ENCODE measurements at regions not wholly inside any gene's neighbourhood (a gene's known extent, or its start where the extent isn't known, plus 50 kb on each side); places are given as distances from the start of the nearest gene placed in this dataset.

GRCh38 chr1:193555662-193556441, 369.4 kb upstream of the B3GALT2 start:
- DNase-seq, result no peak

DNA sequence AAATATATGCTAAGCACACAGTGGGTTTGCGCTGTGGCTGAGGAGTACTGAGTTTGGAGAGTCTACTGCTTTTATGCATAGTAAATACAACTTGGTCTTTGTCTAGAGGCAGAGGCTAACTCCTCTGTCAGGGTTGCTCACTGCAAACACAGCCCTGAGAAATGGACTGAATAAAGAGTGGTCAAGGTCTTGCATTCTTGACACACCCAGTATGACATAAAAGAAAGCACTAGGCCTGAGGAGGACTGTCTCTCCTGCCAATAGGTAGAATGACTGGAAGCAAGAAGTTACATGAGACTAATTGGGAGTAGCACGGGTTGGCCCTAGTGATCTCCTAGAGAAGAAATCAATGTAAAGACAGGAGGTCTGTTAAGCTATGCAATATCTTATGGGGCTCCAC, 367.2 kb upstream of the B3GALT2 start:
- DNase-seq, result no peak

GRCh38 chr1:193552274-193552673, 365.9 kb upstream of the B3GALT2 start:
- no peak for DNase-seq

- DNase-seq, result no peak
Observed at GRCh38 chr1:193549081-193549480, 362.7 kb upstream of the B3GALT2 start.

DNA sequence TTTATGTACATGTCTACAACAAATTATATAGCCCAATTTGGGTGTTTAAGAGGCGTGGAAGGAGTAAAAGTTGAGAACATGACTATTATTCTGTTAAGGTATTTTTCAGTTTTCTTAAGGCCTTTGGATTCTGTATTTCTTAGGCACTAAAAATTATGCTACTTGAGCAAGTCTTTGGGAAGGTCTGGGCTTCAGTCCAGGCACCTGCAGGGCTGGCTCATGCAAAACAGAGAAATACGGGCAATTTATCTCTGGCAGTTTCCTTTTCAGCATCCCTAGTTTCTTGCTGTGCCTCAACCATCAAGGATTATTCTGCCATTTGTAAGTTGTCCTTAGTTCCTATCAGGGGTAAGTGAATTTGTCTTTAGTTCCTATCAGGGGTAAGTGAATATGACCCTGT, 358.8 kb upstream of the B3GALT2 start:
- no peak for DNase-seq

DNA sequence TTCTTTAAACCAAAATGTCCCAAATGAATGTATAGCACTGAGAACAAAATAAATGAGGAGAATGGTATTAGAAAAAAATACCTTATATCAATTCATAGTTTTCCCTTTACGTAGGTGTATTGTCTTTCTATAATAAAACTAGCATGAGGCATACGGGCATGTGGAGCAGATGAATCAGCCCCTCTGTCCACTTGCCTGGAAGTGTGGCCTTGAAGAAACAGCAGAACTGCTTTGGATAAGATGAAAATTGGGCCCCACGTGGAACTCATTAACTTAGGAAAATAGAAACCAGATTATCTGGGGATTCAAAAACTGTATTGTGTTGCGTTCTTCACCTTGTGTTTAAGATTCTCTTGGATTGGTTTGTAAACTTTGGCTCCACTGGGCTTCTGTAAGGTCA, 356.8 kb upstream of the B3GALT2 start:
- no peak for DNase-seq

- no peak for DNase-seq
Observed at GRCh38 chr1:193542690-193543089, 356.3 kb upstream of the B3GALT2 start.

DNA sequence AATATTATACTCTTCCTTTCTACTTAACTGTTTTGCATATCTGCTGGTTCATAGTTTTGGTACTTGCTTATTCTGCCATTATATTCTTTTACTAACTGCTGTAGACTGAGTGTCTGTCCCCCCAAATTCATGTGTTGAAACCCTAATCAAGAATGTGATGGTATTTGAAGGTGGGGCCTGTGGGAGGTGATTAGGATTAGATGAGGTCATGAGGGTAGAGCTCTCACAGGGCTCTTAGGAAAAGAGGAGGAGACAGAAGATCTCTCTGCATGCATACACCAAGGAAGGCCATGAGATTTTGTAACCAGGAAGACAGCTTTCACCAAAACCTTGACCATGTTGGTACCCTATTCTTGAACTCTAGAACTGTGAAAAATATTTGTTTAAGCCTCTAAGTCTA, 354.1 kb upstream of the B3GALT2 start:
- DNase-seq, result peak; percentile 15

DNA sequence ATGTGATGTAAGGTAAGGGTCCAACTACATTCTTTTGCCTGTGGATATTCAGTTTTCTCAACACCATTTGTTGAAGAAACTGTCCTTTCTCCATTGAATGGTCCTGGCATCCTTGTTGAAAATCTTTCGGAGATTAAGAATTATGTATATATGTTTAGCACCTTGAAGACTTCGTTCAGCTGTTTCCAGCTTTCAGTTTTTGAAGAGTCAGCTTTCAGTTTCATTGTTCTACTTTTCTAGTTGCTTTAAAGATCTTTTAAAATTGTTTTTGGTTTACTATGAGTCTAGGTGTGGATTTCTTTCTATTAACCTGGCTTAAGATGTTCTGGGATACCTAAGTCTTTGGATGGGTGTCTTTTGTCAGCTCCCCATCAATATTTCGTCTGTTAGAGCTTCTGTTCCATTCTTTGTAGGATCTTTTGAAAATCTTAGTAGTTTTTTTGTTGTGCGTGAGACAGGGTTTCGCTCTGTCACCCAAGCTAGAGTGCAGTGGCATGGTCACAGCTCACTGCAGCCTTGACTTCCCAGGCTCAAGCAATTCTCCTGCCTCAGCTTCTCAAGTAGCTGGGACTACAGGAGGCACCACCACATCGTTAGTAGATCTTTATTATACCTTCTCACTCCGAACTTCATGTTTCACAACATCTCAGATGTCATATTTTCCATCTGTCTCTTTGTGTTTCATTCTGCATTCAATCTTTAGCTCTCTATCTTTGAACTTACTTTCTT, 353.5 kb upstream of the B3GALT2 start:
- DNase-seq, result peak; percentile 32

- peak; percentile 72 for DNase-seq
Observed at GRCh38 chr1:193538680-193539079, 352.3 kb upstream of the B3GALT2 start.

GRCh38 chr1:193538003-193538354, 351.6 kb upstream of the B3GALT2 start:
- DNase-seq, result no peak

- DNase-seq, result peak; percentile 74
Observed at GRCh38 chr1:193537266-193538002, 351.0 kb upstream of the B3GALT2 start.

DNA sequence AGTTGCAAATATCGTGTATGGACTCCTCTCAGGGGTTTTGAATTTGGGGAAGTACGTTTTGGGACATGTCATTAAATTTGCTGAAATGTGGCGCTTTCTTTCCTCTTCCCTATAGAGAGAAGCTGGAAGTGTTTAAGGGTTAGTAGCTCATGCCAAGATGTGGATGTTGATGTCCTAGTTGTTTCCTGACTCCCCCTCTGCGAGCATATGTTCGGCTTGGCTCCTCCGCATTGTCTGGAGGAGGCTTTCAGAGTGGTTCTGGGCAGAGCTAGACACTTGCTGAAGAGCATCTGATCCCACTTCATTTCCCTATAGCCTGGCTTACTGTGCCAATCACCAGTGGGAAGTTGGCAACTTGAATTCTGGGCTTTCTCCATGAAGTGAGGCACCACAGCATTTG, 347.4 kb upstream of the B3GALT2 start:
- DNase-seq, result no peak

DNA sequence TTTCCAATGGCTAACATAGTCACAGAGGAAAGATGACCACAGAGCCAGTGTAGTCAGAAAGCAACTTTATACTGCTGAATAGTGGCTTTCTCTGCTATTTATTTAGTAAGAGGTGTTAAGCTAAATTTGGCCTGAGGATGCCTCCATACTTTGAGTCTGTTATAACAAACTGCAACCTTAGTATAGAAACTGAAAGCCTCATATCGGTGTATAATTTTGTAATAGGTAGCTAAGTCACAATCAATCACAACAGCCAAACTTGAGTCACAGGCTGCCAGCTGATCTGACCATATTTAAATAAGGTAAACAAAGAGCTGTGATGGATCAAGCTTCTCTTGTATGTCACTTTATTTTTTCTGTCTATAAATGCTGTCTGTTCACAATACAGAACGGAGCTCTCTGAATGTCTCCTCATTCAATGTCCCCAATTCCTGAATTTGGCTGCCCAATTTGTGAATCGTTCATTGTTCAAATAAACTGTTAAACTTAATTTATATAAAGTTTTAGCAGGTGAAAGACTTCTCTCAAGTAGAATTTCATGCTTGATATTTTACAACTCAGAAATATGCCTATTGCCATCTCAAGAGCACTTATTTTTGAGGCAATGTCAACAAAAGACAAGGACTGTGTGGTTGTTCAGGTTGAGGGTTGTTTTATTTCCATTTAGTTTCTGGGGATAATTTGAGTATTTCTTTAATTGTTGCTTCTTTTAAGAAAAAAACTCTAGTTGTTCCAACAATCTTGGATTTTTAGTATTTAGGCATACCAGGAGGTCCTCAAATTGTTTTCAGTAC, 339.7 kb upstream of the B3GALT2 start:
- DNase-seq, result no peak

- DNase-seq, result no peak
Observed at GRCh38 chr1:193525411-193525810, 339.0 kb upstream of the B3GALT2 start.

DNA sequence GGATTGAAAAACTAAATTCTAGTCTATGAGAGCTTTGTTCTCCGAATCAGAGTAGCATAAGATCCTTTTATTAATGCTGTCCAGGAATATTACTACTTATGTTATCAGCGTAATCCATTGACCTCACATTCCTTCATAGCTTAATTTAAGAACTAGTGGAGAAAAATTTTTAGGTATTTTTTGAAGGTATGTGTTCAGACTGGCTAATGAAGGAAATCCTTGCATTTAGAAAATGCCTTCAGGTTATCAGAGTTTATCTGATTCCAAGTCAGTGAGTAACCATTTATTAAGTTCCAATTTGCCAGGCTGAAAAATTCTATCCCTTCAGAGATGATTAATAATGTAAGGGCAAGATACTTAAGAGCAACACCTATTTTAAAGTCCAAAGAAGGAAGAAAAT, 338.2 kb upstream of the B3GALT2 start:
- DNase-seq, result no peak

DNA sequence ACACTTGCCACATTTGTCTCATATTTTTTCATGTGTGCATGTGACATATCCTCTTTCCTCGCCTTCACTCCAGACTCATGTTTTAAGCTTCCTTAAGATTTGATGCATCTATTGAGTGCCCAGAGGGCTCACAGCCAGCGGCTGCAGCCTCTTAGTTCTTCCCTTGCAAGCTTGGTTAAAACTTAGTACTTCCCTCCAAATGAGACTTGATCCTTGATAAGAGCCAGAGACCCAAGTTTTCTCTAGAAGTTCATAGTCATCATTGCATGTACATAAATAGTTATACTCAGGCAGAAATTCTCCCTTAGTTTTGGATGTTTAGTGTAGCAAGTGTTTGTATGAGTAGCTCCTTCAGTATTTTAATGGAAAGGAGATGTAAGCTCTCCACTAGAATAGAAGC, 337.6 kb upstream of the B3GALT2 start:
- no peak for DNase-seq

DNA sequence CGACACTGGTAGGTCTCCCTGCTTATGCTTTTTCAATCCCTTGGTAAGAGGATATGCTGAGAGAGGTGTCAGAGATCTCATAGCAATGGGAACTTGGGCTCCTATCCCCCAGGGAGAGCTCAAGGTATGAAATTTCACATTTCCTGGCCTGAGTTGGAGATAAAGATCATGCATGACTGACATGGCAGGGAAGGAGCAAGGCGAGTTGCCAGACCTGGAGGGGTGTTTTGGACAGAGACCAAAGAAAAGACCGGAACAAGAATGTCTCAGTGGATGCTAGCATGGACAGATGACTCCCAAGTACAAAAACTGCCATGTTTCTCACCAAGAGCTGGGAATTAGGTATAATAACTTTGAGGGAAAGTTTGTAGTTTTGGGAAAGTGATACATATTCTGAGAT, 334.1 kb upstream of the B3GALT2 start:
- no peak for DNase-seq

- no peak for DNase-seq
Observed at GRCh38 chr1:193519922-193520321, 333.5 kb upstream of the B3GALT2 start.

- DNase-seq, result no peak
Observed at GRCh38 chr1:193516755-193517388, 330.5 kb upstream of the B3GALT2 start.

DNA sequence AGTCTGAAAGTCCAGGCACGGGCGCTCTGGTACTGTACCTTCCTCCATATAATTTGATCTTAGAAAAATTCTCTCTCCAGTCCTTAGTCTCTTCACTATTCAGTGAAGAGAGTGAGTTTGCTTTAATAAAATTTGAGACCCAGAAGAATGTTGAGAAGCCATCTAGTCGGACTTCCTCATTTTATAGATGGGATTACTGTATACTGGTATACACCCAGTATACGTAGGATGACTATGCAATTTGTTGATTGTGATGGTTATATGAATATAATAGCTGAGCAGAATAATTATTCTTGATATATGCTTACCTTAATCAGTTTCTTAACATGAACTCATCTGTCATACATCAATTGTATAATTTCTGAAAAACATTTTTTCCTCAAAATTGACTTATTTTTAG, 328.0 kb upstream of the B3GALT2 start:
- DNase-seq, result no peak

DNA sequence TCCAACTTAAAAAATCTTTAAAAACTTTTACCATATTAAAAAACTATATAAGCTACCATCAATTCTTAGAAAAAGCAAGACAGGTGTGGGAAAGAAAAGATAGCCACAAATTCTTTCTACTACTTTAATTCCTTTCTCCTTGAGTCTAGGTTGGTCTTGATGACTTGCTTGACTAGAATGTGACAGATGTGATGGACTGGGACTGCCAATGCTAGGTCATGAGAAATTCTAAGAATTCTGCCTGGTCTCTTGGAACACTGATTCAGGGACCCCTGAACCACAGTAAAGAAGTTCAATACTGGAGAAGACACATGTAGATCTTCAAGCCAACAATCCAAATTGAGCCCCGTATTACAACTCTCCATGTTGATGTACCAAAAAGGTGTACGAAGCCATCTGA, 326.6 kb upstream of the B3GALT2 start:
- DNase-seq, result no peak

- no peak for DNase-seq
Observed at GRCh38 chr1:193504920-193505319, 318.5 kb upstream of the B3GALT2 start.
